ENCODE measurements at regions not wholly inside any gene's neighbourhood (a gene's known extent, or its start where the extent isn't known, plus 50 kb on each side); places are given as distances from the start of the nearest gene placed in this dataset.

- no peak overlapping the region for H2BK15ac ChIP-seq (ENCODE audit: low read depth, low read length)
- no peak overlapping the region; a peak in 1 of 7 replicates for H3K27ac Mint-ChIP-seq
- no peak overlapping the region for H2BK20ac ChIP-seq (ENCODE audit: low read depth, low read length, poor library complexity, severe bottlenecking)
- H3K79me1 ChIP-seq (ENCODE audit: insufficient read depth, low read depth, low read length, poor library complexity, severe bottlenecking) = no peaks in the 10 kb centered on the region
- TF ChIP-seq CTCF (conservative IDR thresholded peaks at IDR 0.05) = no peak
- no peak overlapping the region for H2BK12ac ChIP-seq (ENCODE audit: insufficient read length, low read depth, low read length)
- no peaks in the 10 kb centered on the region for H3K23me2 ChIP-seq (ENCODE audit: insufficient read length, low read depth, low read length, poor library complexity, severe bottlenecking)
- no peak overlapping the region for H3K4me2 ChIP-seq (ENCODE audit: insufficient read depth, insufficient read length, low read length)
- H3K4ac ChIP-seq (ENCODE audit: low read depth, low read length) = no peak overlapping the region
- no peak overlapping the region for H4K5ac ChIP-seq (ENCODE audit: insufficient read length, low read depth, low read length)
- H4K91ac ChIP-seq (ENCODE audit: insufficient read length, low read depth, low read length) = no peak overlapping the region
- H2BK5ac ChIP-seq (ENCODE audit: insufficient read length, low read length) = no peak overlapping the region
- WGBS (ENCODE audit: extremely low coverage, insufficient read length, low lambda C conversion rate) = no CpG with 5 or more reads among the region's 3 CpGs
- H3T11ph ChIP-seq (ENCODE audit: low read length) = no peak overlapping the region
- peaks cover 7 to 9% of the 10 kb centered on the region in 2 experiments; a peak in 3 of 4 replicates for H3K4me1 Mint-ChIP-seq
- no peak for DNase-seq
- H3K79me2 ChIP-seq (ENCODE audit: insufficient read depth, low read length) = no peaks in the 10 kb centered on the region
- H4K8ac ChIP-seq (replicated peaks; ENCODE audit: insufficient read length, low read depth, low read length) = no peak overlapping the region
- no peak overlapping the region for H3K23ac ChIP-seq (ENCODE audit: insufficient read length, low read depth, low read length)
- no peaks in the 10 kb centered on the region for H3K9me3 ChIP-seq (ENCODE audit: control insufficient read depth, low read depth, low read length)
- no peak overlapping the region for H3K14ac ChIP-seq (ENCODE audit: insufficient read depth, low read length)
- H3K4me3 Mint-ChIP-seq = no peak overlapping the region
- H3K9ac ChIP-seq (ENCODE audit: extremely low read depth, insufficient read length, low read length) = no peak overlapping the region
- H2AK5ac ChIP-seq (ENCODE audit: insufficient read length, low read length) = no peak overlapping the region
- H3K4me1 ChIP-seq (ENCODE audit: insufficient read depth, low read length) = no peaks in the 10 kb centered on the region
- no peak overlapping the region for H3K18ac ChIP-seq (ENCODE audit: insufficient read length, low read depth, low read length)
- no peaks in the 10 kb centered on the region for H3K27me3 ChIP-seq (ENCODE audit: insufficient read depth, low read length)
- H2BK120ac ChIP-seq (ENCODE audit: low read depth, low read length, poor library complexity, severe bottlenecking) = no peak overlapping the region
- no peak overlapping the region for H3K56ac ChIP-seq (ENCODE audit: insufficient read length, low read depth, low read length)
- no peak overlapping the region for H2AFZ ChIP-seq (ENCODE audit: low read length)
- H3K36me3 Mint-ChIP-seq (ENCODE audit: insufficient read depth in 1 of 3, low read depth in 3 of 3) = peaks cover 0 to 1% (median 0%) of the 10 kb centered on the region in 3 experiments; a peak in 1 of 7 replicates
- H3K27ac ChIP-seq (ENCODE audit: insufficient read length, low read depth, low read length) = no peak overlapping the region
- peaks cover 0 to 3% of the 10 kb centered on the region in 2 experiments; a peak in 2 of 5 replicates for H3K9me3 Mint-ChIP-seq
- no peaks in the 10 kb centered on the region for H3K27me3 Mint-ChIP-seq (ENCODE audit: low read depth)
- no peaks in the 10 kb centered on the region for H4K20me1 ChIP-seq (ENCODE audit: control insufficient read depth, insufficient read depth, insufficient read length)
Observed at GRCh38 chr5:43985411-43985810, 382.4 kb downstream of the NNT start.

Measured in H9 (cell line).